Natural killer cell (primary cell): ENCODE measurements at regions not wholly inside any gene's neighbourhood (a gene's known extent, or its start where the extent isn't known, plus 50 kb on each side); places are given as distances from the start of the nearest gene placed in this dataset.

Source experiments
- ATAC-seq, 3 donors: fragments of 150-1000 bp in 2 of 3; fragments of 200-7000 bp in 1 of 3; cut with Tn5 transposase; 1 replicate in 1 of 3; 2 replicates in 2 of 3; pipeline ENCODE4 v1.10.0; 2021; ENCODE audit warnings: mild to moderate bottlenecking in 2 of 3, moderate library complexity in 2 of 3
- DNase-seq, 2 donors: peaks; one replicate each; pipeline versions ENCODE4 v3.0.0 to v3.0.0-alpha.2; 2013 to 2021; ENCODE audit warnings: mixed read lengths in 1 of 2
- H3K27ac ChIP-seq: one replicate; pipeline ENCODE4 v1.5.1; 2013; ENCODE audit warnings: mild to moderate bottlenecking, low read length
- H3K27me3 ChIP-seq: one replicate; pipeline ENCODE4 v1.6.1; 2013; ENCODE audit warnings: low read length; ENCODE audit not compliant: control insufficient read depth, insufficient read depth
- H3K36me3 ChIP-seq: one replicate; pipeline ENCODE4 v1.6.1; 2013; ENCODE audit warnings: low read length; ENCODE audit not compliant: control insufficient read depth, insufficient read depth
- H3K4me1 ChIP-seq: one replicate; pipeline ENCODE4 v1.6.1; 2013; ENCODE audit warnings: low read length; ENCODE audit not compliant: control insufficient read depth, insufficient read depth
- H3K4me3 ChIP-seq: one replicate; pipeline ENCODE4 v1.5.1; 2013; ENCODE audit warnings: low read length
- H3K9me3 ChIP-seq: one replicate; pipeline ENCODE4 v1.6.1; 2013; ENCODE audit warnings: low read length; ENCODE audit not compliant: control insufficient read depth, insufficient read depth
- H3K27ac Mint-ChIP-seq, 2 donors: one replicate each; pipeline ENCODE4 v1.8.0; 2022; ENCODE audit warnings: mild to moderate bottlenecking in 2 of 2, mixed read lengths in 2 of 2, moderate library complexity in 1 of 2
- H3K27me3 Mint-ChIP-seq, 2 donors: one replicate each; pipeline ENCODE4 v1.8.0; 2022; ENCODE audit warnings: low read depth in 2 of 2, mixed read lengths in 2 of 2
- H3K36me3 Mint-ChIP-seq: one replicate; pipeline ENCODE4 v1.8.0; 2022; ENCODE audit warnings: mixed read lengths
- H3K4me1 Mint-ChIP-seq, 2 donors: one replicate each; pipeline ENCODE4 v1.8.0; 2022; ENCODE audit warnings: mixed read lengths in 2 of 2
- H3K4me3 Mint-ChIP-seq: one replicate; pipeline ENCODE4 v1.8.0; 2022; ENCODE audit warnings: mild to moderate bottlenecking, moderate library complexity, mixed read lengths
- H3K9me3 Mint-ChIP-seq, 2 donors: one replicate each; pipeline ENCODE4 v1.8.0; 2022; ENCODE audit warnings: mixed read lengths in 2 of 2
- WGBS: methylation state at CpG from one replicate; pipeline ENCODE4 v1.1.7; 2013; ENCODE audit warnings: missing lambda C conversion rate; ENCODE audit not compliant: insufficient coverage; 5-methylcytosine and 5-hydroxymethylcytosine counted together
- intact Hi-C: fragments of 100-400 bp; cut with micrococcal nuclease; formaldehyde crosslinking; loops from one replicate; pipeline ENCODE4 v1.14.2; 2022
- TF ChIP-seq, protein P1 (sequence below): fragments of 200-600 bp; IDR thresholded peaks from one replicate; pipeline ENCODE4 v1.8.0; 2022; ENCODE audit warnings: antibody characterized with exemption

DNA sequence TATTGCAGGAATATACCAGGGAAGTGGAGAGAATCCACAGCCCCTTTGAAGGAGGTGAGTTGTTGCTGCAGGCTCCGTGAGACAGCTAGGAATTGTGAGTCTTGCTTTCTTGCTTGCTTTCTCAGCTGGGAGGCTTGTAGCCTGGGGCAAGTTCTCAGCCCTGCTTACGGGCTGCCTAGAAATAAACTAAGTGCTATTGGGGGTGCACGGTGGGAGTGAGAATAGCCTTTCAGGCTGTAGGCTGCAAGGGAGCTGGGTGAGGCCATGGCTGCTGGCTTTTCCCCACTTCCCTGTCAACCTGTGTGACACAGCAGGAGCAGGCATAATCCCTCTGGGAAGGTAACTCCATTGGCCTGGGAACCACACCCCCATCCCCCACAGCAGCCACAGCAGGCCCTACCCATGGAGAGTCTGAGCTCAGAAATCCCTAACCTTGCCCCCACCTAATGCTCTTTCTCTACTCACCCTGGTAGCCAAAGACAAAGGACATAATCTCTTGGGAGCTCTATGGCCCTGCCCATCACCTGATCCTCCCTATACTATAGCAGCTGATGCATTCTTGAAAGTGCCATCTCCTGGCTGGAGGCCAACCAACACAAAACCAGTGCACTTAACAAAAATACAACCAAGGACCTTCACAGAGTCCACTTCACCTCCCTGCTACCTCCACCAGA, 113.0 kb downstream of the MMRN1 start:
- intact Hi-C loops = no loop called here
- H3K4me1 Mint-ChIP-seq = no peaks in the 10 kb centered on the region
- Histone ChIP-seq H3K36me3 (no peaks in the 10 kb centered on the region), H3K4me3 (no peak overlapping the region), H3K9me3 (no peaks in the 10 kb centered on the region), H3K27ac (no peak overlapping the region), H3K27me3 (no peaks in the 10 kb centered on the region), H3K4me1 (no peaks in the 10 kb centered on the region)
- no peaks in the 10 kb centered on the region for H3K36me3 Mint-ChIP-seq
- no peak for DNase-seq
- H3K27me3 Mint-ChIP-seq = no peaks in the 10 kb centered on the region
- WGBS = 90% methylated on average over 3 of the region's 3 CpGs
- H3K9me3 Mint-ChIP-seq = peaks cover 3 to 4% of the 10 kb centered on the region in 2 donors
- H3K27ac Mint-ChIP-seq = no peak overlapping the region
- ATAC-seq = no peak
- TF ChIP-seq, protein P1, sequence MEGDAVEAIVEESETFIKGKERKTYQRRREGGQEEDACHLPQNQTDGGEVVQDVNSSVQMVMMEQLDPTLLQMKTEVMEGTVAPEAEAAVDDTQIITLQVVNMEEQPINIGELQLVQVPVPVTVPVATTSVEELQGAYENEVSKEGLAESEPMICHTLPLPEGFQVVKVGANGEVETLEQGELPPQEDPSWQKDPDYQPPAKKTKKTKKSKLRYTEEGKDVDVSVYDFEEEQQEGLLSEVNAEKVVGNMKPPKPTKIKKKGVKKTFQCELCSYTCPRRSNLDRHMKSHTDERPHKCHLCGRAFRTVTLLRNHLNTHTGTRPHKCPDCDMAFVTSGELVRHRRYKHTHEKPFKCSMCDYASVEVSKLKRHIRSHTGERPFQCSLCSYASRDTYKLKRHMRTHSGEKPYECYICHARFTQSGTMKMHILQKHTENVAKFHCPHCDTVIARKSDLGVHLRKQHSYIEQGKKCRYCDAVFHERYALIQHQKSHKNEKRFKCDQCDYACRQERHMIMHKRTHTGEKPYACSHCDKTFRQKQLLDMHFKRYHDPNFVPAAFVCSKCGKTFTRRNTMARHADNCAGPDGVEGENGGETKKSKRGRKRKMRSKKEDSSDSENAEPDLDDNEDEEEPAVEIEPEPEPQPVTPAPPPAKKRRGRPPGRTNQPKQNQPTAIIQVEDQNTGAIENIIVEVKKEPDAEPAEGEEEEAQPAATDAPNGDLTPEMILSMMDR = no peak
- H3K4me3 Mint-ChIP-seq = no peak overlapping the region

DNA sequence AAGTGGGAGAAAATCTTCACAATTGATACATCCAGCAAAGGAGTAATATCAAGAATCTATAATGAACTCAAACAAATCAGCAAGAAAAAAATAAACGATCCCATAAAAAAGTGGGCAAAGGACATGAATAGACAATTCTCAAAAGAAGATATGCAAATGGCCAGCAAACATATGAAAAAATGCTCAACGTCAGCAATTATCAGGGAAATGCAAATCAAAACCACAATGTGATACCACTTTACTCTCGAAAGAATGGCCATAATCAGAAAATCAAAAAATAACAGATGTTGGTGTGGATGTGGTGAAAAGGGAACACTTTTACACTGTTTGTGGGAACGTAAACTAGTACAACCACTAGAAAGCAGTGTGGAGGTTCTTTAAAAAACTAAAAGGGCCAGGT, 114.3 kb upstream of the CCSER1 start:
- Histone ChIP-seq H3K4me3 (no peak overlapping the region), H3K27me3 (no peaks in the 10 kb centered on the region), H3K4me1 (no peaks in the 10 kb centered on the region), H3K27ac (no peak overlapping the region), H3K36me3 (no peaks in the 10 kb centered on the region), H3K9me3 (no peaks in the 10 kb centered on the region)
- TF ChIP-seq, protein P1 = no peak
- Mint-ChIP-seq H3K27ac (no peak overlapping the region), H3K4me1 (no peaks in the 10 kb centered on the region), H3K36me3 (no peaks in the 10 kb centered on the region), H3K4me3 (no peak overlapping the region), H3K27me3 (no peaks in the 10 kb centered on the region), H3K9me3 (peaks cover 4 to 9% of the 10 kb centered on the region in 2 donors)
- intact Hi-C loops = no loop called here
- ATAC-seq (no peak), DNase-seq (no peak)
- 64% methylated on average over 3 of the region's 4 CpGs for WGBS

DNA sequence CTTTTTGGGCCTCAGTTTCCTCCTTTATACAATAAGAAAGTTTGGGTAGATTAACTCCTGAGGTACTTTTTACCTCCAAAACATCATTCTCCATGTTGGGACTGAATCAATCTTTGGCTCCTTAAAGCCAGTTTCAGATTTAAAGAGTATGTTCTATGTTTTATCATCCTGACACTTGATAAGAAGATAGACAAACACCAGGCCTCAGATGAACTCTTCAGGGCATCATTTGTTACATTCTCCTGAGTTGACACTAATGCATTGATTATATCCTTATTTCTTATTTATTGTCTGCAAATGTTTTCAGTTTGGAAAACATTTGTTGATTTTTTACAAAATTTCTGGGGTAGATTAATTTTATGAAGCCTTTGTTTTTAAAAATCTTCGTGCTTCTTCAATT, 102.7 kb upstream of the CCSER1 start:
- Histone ChIP-seq H3K4me3 (no peak overlapping the region), H3K27ac (no peak overlapping the region), H3K36me3 (no peaks in the 10 kb centered on the region), H3K4me1 (no peaks in the 10 kb centered on the region), H3K9me3 (no peaks in the 10 kb centered on the region), H3K27me3 (no peaks in the 10 kb centered on the region)
- Mint-ChIP-seq H3K4me1 (no peaks in the 10 kb centered on the region), H3K4me3 (no peak overlapping the region), H3K36me3 (no peaks in the 10 kb centered on the region), H3K27ac (no peak overlapping the region), H3K9me3 (peaks cover 0 to 2% of the 10 kb centered on the region in 2 donors), H3K27me3 (no peaks in the 10 kb centered on the region)
- DNase-seq = no peak
- no CpG with 5 or more reads among the region's 1 CpG for WGBS
- intact Hi-C loops = no loop called here
- no peak for ATAC-seq
- TF ChIP-seq, protein P1 = no peak

DNA sequence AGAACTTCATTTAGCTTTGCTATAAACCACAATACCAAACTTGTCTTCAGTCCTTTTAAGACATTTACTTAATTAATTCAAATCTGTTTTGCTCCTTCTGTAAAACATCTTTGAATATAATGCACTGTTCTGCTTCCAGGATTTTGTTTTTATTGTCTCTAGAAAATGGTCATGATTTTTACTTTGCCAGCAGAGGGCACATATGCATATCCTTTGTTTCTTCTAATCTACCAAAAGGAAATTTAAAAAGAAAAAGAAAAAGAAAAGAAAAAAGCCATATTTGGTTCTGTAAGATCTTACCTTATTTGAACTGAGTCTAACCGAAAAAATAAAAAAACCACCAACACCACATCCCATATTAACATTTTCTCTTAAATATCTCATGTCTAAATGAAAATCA, 101.9 kb upstream of the CCSER1 start:
- H3K9me3 Mint-ChIP-seq = peaks cover 0 to 2% of the 10 kb centered on the region in 2 donors
- no CpG with 5 or more reads among the region's 1 CpG for WGBS
- Histone ChIP-seq H3K36me3 (no peaks in the 10 kb centered on the region), H3K4me3 (no peak overlapping the region), H3K4me1 (no peaks in the 10 kb centered on the region), H3K27me3 (no peaks in the 10 kb centered on the region), H3K9me3 (no peaks in the 10 kb centered on the region), H3K27ac (no peak overlapping the region)
- H3K36me3 Mint-ChIP-seq = no peaks in the 10 kb centered on the region
- H3K27me3 Mint-ChIP-seq = no peaks in the 10 kb centered on the region
- H3K27ac Mint-ChIP-seq = no peak overlapping the region
- DNase-seq = no peak
- no peak overlapping the region for H3K4me3 Mint-ChIP-seq
- intact Hi-C loops = no loop called here
- no peaks in the 10 kb centered on the region for H3K4me1 Mint-ChIP-seq
- TF ChIP-seq, protein P1 = no peak
- no peak for ATAC-seq
